ENCODE measurements at regions not wholly inside any gene's neighbourhood (a gene's known extent, or its start where the extent isn't known, plus 50 kb on each side); places are given as distances from the start of the nearest gene placed in this dataset.
"Not testable (repeated sequence)": the region's sequence is repeated elsewhere in the genome, so short reads cannot be mapped to it uniquely, and the experiment has no call there.

- DNase-seq: no peak
Observed at GRCh38 chr2:176885661-176886060, 326.9 kb upstream of the HNRNPA3 start.

DNA sequence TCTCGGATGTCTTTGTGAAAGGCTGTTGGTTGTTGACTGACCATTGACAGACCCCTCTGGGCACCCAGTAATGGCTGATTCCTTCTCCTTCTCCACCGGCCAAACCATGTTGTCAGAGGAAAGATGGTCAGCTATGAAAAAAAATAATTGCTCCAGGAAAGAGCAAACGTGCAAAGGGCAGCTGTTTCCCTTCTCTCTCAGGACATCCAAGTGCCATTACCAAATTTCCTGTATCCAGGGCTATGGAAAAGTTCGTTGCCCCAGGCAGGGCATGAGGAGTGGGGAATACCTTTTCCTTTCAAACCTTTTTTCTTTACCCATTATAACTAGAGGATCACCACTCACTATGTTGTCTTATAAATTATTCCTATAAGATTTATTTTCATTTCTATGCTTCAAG is 321.5 kb upstream of the HNRNPA3 start:
- DNase-seq: no peak

- DNase-seq: no peak
Observed at GRCh38 chr2:176891857-176892256, 320.7 kb upstream of the HNRNPA3 start.

GRCh38 chr2:176892676-176893226 is 319.8 kb upstream of the HNRNPA3 start:
- no peak for DNase-seq

DNA sequence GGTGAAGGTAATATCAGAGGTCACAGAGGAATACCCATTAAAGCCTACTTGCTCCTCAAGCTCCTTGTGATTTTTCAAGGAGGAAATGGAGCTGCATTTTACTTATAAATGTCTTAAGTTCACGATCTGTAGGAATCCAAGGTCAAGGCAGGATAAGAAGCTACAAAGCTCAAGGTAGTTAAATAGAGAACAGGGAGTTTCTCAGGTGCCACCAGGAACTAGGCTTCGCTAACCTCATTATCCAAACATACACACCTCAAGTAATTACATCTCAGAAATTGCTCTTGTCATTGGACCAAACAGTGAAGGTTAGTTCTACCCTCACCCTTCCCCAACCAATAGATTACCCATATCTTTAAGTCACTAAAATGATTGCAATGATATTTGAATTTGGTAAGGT is 317.4 kb upstream of the HNRNPA3 start:
- DNase-seq: no peak

- no peak for DNase-seq
Observed at GRCh38 chr2:176902454-176902853, 310.1 kb upstream of the HNRNPA3 start.

DNA sequence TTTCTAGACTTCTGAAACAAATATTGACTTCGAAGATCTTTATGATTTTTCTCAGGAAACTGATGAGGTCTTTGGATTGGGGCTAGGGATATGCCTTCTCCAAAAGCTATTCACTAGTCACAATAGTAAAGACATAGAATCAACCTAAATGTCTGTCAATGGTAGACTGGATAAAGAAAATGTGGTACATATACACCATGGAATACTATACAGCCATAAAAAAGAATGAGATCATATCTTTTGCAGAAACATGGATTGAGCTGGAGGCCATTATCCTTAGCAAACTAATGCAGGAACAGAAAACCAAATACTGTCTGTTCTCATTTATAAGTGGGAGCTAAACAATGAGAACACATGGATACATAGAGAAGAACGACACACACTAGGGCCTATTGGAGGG is 308.5 kb upstream of the HNRNPA3 start:
- not testable (repeated sequence) for DNase-seq

DNA sequence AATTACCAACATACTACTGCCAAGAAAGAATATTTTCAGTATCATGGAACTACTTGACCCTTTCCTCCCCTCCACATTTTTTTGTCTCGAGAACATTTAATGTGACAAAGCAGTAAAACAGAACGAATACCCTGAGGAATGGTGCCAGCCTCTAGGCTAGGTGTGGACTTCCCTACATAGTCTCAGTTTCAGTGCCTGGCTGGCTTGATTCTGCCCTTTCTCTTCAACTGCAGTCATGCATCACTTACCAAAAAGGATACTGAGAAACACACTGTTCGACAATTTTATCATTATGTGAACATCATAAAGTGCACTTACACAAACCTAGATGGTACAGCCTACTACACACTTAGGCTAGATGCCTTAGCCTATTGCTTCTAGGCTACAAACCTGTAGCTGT is 305.3 kb upstream of the HNRNPA3 start:
- no peak for DNase-seq

GRCh38 chr2:176910828-176911227 is 301.8 kb upstream of the HNRNPA3 start:
- no peak for DNase-seq

- DNase-seq: no peak
Observed at GRCh38 chr2:176913955-176914354, 298.6 kb upstream of the HNRNPA3 start.

DNA sequence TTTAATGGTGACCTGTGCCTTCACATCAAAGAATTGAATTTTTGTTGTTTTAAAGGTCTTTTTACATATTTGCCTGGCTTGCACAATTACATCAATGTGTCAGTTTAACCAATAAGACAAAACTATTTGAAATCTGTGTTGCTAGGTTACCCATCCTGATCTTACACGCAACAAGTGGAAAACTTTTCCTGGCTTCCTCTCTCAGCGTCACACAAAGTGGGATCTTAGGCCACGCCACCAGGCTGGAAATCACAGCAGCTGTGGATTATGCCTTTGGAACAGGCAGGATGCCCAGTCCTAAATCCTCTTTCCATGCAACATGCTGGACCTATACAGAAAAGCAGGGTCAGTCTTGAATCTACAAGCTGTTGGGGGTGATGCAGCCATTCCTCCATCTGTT is 298.2 kb upstream of the HNRNPA3 start:
- DNase-seq: no peak

GRCh38 chr2:176922545-176922944 is 290.0 kb upstream of the HNRNPA3 start:
- not testable (repeated sequence) for DNase-seq

DNA sequence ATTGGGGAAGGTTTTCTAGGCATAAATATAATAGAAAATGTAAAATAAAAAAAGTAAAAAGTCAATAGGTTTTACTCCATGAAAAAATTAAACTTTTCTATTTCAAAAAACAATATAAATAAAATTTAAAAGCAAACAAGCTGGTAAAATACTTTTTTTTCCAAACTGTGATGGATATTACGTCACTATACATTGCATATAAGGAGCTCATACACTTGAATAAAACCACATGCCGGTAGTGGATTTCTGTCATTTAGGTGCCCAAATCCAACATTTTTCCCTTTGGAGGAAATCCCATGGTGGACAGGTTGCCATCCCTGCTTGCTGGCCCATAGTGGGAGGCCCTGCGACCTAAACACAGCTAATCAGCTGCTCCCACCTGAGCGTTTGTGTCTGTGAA is 289.4 kb upstream of the HNRNPA3 start:
- no peak for DNase-seq

GRCh38 chr2:176924909-176925534 is 287.6 kb upstream of the HNRNPA3 start:
- no peak for DNase-seq

DNA sequence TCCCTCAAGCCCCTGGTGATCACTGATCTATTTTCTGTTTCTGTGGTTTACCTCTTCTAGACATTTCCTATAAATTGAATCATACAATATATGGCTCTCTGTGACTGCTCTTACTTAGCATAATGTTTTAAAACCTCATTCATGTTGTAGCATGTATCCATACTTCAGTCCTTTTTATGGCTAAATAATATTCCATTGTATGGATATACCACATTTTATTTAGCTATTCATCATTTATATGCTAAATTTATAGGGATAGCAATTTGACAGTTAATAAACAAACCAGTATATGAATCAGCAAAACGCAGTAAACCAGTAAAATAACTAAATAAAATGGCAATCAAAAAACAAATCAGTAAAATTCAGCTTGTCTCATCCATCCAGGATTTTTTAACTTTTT is 286.1 kb upstream of the HNRNPA3 start:
- no peak for DNase-seq

DNA sequence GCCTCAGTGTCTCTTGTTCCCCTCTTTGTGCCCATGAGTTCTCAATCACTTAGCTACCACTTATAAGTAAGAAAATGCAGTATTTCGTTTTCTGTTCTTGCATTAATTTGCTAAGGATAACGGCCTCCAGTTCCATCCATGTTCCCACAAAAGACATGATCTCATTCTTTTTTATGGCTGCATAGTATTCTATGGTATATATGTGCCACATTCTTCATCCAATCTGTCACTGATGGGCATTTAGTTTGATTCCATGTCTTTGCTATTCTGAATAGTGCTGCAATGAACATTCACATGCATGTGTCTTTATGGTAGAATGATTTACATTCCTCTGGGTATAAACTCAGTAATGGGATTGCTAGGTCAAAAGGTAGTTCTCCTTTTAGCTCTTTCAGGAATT is 283.2 kb upstream of the HNRNPA3 start:
- DNase-seq: not testable (repeated sequence)

GRCh38 chr2:176931588-176932563 is 280.7 kb upstream of the HNRNPA3 start:
- no peak for DNase-seq

DNA sequence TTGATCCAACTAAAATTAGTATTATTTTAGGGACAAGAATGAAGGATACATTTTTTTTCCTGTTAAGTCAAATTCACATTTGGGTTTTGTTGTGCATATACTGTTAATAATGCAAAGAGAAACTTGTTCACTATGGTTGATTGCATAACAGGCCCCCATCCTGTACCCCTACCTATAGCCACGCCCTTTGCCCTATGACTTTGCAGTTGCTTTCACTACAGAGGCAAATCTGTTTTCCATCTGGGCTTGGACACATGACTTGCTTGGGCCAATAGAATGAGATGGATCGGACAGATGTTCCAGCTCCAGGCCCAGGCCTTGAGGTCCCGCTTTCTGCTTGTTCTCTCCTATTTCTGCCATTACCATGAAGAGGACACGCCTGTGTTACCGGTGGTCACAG is 278.5 kb upstream of the HNRNPA3 start:
- no peak for DNase-seq

GRCh38 chr2:176934869-176935415 is 277.7 kb upstream of the HNRNPA3 start:
- DNase-seq: no peak

DNA sequence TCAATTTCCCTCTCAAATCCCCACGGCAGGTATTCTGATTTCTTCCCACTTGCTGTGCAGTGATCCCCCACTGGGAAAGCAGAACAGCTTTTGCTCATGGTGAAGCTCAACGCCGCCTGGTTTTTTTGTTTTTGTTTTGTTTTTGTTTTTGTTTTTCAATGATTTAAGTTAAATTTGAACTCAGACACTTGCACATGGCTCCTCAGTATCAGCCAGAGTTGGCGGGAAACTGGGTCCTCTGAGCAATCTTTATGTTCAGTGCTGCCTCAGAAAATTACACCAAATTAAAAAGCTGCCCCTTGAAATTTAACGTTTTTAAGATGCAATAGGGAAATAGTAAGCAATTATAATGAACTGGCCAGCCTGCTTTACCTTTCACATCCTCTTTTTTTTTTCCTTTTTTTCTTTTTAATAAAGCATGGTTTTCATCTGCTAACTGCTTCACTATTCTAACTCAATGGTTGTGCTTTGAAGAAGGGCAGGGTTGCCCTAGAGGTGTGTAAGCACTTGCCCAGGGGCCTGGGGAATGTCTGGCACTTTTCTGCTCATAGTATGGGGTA is 277.0 kb upstream of the HNRNPA3 start:
- DNase-seq: no peak

GRCh38 chr2:176936410-176936809 is 276.2 kb upstream of the HNRNPA3 start:
- DNase-seq: no peak

- DNase-seq: no peak
Observed at GRCh38 chr2:176944998-176945397, 267.6 kb upstream of the HNRNPA3 start.

DNA sequence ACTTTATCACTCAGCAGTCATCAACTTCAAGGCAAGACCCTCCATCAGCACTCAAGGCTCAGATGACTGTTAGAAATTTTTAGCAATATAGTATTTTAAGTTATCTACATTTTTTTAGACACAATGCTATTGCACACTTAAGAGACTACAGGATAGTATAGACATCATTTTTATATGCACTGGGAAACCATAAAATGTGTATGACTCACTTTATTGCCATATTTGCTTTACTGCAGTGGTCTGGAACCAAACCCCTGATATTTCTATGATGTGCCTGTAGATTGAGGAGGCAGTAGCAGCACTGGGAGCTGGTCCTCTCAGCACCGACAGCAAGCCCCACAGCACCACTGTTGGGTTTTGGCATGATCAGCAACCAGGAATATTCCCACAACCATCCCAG is 264.8 kb upstream of the HNRNPA3 start:
- DNase-seq: no peak

Measured in CD4-positive, alpha-beta T cell treated with Interleukin-6 for 4 hours (primary cell).